HG02852 (cell line): ENCODE measurements at regions not wholly inside any gene's neighbourhood (a gene's known extent, or its start where the extent isn't known, plus 50 kb on each side); places are given as distances from the start of the nearest gene placed in this dataset.
"Not testable (repeated sequence)": the region's sequence is repeated elsewhere in the genome, so short reads cannot be mapped to it uniquely, and the experiment has no call there.

ENCODE experiments used
- ATAC-seq: cut with Tn5 transposase; IDR thresholded peaks from one replicate; pipeline ENCODE4 v1.9.1; 2021; ENCODE audit warnings: mild to moderate bottlenecking, moderate library complexity; ENCODE audit not compliant: unreplicated experiment

GRCh38 chr6:14472255-14472985 is 354.8 kb downstream of the CD83 start:
- no peak for ATAC-seq

- no peak for ATAC-seq
These were observed 355.4 kb downstream of the CD83 start for GRCh38 chr6:14472986-14473337.

GRCh38 chr6:14474816-14475215 is 357.2 kb downstream of the CD83 start:
- ATAC-seq: no peak

GRCh38 chr6:14475306-14475705 is 357.7 kb downstream of the CD83 start:
- no peak for ATAC-seq

GRCh38 chr6:14476793-14477531 is 359.4 kb downstream of the CD83 start:
- ATAC-seq: no peak

GRCh38 chr6:14477559-14477958 is 360.0 kb downstream of the CD83 start:
- ATAC-seq: no peak

- ATAC-seq: no peak
These were observed 361.0 kb downstream of the CD83 start for GRCh38 chr6:14478381-14479225.

- not testable (repeated sequence) for ATAC-seq
These were observed 364.4 kb downstream of the CD83 start for GRCh38 chr6:14481946-14482345.

GRCh38 chr6:14487625-14488024 is 370.1 kb downstream of the CD83 start:
- no peak for ATAC-seq

- no peak for ATAC-seq
These were observed 370.6 kb downstream of the CD83 start for GRCh38 chr6:14488180-14488579.

- no peak for ATAC-seq
These were observed 371.9 kb downstream of the CD83 start for GRCh38 chr6:14489445-14489844.

- no peak for ATAC-seq
These were observed 381.2 kb downstream of the CD83 start for GRCh38 chr6:14498748-14499147.

GRCh38 chr6:14499309-14499708 is 381.7 kb downstream of the CD83 start:
- no peak for ATAC-seq

- no peak for ATAC-seq
These were observed 382.3 kb downstream of the CD83 start for GRCh38 chr6:14499841-14500240.

GRCh38 chr6:14500809-14501208 is 383.2 kb downstream of the CD83 start:
- no peak for ATAC-seq

- no peak for ATAC-seq
These were observed 383.7 kb downstream of the CD83 start for GRCh38 chr6:14501240-14501639.

- no peak for ATAC-seq
These were observed 384.3 kb downstream of the CD83 start for GRCh38 chr6:14501914-14502313.

- ATAC-seq: no peak
These were observed 385.0 kb downstream of the CD83 start for GRCh38 chr6:14502551-14502950.

- no peak for ATAC-seq
These were observed 387.8 kb downstream of the CD83 start for GRCh38 chr6:14505401-14505800.

GRCh38 chr6:14506656-14507246 is 389.2 kb downstream of the CD83 start:
- ATAC-seq: no peak

GRCh38 chr6:14509120-14509519 is 391.5 kb downstream of the CD83 start:
- ATAC-seq: no peak
